HK-2 (cell line): ENCODE measurements at regions not wholly inside any gene's neighbourhood (a gene's known extent, or its start where the extent isn't known, plus 50 kb on each side); places are given as distances from the start of the nearest gene placed in this dataset.

Experiments
- DNase-seq: peaks from one replicate; pipeline ENCODE4 v3.0.0-alpha.2; 2018; ENCODE audit not compliant: unreplicated experiment

DNA sequence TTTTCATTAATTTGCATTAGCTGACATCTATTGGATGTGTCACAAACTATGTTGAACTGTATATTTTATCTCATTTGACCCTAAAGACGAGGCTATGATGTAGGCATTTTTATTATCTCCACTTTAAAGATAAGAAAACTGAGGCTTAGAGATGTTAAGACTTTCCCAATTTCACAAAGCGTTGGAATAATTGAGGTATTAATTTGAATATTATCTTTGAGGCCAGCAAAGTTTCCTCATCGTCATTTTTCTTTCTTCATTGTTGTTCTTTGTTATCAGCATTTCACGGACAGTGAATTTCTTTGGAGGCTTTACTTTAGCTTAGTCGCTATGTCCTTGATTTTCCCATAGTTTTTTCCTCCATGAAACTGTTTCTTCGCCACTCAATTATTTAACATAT lies 227.5 kb upstream of the MYOCD start:
- no peak for DNase-seq

DNA sequence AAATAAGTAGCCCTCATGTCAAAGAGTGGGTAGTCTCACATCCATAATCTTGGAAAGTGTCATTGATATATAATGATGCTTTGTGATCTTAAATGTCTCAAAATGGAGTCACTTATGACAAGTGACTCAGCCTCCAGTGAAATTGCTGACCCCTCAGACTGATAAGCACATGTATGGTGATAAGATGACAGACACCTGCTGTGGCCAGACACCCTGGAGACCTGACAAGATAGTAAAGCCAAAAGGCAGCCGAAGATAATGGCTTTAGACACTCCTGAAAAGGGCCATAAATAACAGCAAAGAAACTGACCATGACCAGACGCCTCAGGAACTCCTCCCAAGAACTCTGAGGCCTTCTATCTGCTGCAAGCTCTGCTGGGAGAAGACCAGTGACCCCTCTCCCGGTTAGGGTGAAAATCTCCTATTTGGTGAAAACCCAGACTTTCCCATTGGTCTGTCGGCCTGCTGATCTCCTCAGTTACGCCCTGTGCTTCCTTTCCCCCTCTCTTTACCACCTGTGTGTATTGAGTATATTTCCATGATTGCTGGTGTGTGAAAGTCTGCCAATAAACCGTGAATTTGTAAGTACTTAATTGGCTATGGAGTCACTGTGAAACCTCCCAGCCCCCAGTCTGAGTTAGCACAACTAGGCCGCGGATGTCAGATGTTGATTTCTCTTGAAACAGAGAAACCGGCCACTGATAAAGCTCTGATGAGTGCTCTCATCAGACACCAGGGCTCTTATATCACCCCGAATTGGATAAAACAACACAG lies 226.7 kb upstream of the MYOCD start:
- no peak for DNase-seq

DNA sequence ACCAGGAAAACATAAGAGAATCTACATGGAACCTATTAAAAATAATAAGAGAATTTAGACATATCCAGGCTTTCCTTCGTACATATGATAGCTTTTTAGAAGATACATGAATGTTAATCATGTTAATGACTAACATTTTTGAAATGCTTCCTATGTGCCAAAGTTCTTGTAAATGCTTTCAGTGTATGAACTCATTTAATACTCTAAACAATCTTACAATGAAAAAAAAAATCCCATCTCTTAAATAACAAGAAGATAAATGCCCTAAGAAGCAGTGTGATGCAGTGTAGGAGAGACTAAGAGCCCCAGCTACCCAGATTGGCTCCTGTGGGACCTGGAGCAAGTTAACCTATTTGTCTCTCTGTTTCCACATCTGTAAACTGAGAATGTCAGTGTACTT lies 220.4 kb upstream of the MYOCD start:
- no peak for DNase-seq

DNA sequence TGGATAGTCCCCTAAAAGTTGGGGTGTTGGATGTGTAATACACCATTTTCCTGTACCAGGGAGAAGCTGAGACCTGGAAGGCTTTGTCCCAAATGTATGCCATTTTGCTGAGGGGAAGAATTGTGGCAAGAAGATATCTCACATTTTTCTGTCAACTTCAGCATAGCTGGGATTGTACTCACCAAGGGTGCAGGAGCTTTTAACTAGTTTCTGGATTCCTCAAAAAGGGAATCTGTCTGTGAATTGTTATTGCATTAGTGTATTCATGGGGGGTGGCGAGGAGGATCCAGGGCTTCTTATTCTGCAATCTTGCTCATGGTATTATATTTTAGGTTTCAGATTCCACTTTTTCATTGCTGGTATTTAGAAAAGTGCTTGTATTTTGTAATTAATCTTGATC lies 208.2 kb upstream of the MYOCD start:
- DNase-seq = no peak

DNA sequence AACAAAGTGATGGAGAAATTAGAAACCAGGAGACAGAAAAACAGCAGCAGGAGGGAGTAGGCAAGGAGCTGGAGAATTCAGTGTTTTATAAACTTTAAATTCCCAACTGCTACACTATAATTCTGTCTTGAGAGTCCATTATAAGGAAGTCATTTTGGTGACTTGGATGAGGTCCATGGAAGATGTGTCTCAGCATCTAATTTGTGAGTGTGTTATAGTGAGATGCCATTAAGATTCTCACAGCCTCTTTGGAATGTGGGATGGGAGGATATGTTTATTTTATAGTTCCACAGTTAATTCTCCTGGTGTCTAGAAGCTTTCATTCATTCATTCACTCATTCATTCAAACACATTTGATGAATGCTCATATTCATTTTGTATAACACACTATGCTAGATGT lies 206.0 kb upstream of the MYOCD start:
- DNase-seq = no peak

DNA sequence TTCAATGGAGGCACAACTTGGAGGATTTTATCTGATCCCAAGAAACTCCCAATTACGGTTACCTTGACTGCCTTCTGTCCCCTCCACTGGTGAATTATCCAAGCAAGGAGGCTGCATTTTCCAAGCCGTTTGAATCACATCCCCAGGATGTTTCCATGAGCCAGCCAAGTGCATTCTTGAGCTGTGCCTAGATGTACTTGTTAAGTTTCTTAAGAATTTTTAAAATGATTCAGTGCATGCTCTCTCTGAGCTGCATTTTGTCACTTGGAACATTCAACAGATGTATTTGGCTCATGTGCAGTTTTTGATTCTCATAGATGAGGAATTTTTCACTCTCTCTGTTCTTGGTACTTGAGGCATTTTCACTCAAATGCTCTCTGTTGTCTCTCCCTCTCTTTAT lies 202.6 kb upstream of the MYOCD start:
- DNase-seq = no peak

DNA sequence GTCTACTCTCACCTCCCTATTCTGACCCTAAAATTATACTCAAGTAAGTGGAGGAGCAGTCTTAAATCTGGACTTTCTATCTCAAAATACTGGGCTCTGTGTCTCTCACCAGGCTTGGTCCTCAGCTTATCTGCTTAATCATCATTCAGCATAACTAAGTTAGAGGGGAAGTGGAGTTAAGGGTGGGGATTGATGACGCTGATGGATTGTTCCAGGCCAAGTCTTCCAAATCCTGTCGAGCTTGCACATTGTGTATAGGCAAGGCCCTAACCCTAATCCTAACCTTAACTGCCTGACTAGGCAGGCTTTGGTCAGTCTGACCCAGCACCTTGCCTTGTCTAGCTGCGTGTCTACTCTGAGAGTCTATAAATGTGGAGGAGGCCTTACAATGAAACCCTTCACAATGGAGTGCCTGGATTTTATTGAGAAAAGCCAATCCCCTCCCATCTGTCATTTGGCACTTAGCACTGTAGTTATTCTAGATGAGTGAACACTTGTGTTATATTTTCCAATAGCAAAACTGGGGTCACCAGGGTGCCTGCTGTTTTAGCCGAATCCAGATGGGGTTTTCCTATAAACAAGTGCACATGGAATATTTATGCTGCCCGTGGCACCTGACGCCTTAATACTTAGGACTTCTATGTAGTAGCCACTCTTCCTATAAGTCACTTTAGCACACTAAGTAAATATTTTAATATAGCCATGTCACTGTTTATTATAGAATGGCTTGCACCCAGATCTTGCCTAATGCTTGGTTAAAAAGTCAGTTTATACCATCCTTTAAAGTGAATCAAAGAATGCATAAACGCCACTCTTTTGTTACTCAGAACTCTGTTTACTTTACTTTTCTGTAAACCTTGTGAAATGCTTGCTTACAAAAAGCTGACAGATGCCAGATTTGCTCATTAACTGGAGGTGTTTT lies 193.2 kb upstream of the MYOCD start:
- no peak for DNase-seq

DNA sequence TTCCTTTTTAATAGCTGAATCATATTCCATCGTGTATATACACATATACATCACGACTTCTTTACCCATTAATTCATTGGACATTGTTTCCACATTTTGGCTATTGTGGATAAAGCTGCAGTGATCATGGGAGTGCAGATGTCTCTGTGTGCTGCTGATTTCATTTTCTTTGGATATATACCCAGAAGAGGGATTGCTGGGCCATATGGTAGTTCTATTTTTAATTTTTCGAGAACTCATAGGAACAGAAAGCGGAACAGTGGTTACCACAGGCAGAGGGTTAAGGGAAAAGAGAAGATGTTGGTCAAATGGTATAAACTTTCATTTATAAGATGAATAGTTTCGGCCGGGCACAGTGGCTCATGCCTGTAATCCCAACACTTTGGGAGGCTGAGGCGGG lies 187.4 kb upstream of the MYOCD start:
- no peak for DNase-seq

DNA sequence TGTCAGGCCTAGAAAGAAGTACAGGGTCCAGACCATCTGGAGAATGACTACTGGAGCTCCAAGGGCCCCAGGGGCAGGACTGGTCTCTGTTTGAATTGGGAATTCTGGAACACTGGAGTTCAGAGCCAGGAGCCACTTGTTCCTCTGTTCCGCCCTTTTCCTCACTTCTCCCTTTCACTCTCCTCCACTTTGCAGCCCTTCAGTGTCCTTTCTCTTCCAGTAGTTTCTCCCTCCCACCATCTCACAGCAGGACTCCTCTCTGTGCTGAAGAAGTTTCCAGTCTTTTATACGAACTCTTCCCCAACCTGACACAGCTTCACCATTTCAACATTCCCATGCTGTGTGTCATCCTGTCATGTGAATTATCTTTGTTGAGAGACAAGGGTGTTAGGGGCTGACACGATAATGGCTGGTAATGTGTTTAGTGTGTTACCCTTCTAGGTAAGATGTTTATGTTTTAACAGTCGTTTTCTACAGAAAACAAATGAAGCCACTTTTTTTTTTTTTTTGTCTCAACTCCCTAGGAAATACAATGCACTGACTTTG lies 180.3 kb upstream of the MYOCD start:
- no peak for DNase-seq

DNA sequence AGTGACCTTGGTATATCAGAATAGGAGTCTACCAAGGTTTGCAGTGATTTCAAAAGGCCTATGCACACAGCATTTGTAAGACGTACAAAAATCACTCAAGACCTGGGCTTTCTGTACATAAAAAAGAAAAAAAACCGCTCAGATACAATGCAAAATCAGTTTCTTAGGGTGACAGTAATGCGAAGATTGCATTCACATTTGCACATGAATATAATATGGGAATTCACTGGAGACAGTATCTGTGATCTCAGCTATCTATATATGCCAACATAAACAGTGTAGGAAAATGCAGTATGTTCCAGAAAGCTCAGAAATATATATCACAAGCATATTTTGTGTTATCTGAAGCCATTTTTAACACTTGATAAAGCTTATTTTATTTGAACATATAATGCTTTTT lies 176.4 kb upstream of the MYOCD start:
- no peak for DNase-seq

DNA sequence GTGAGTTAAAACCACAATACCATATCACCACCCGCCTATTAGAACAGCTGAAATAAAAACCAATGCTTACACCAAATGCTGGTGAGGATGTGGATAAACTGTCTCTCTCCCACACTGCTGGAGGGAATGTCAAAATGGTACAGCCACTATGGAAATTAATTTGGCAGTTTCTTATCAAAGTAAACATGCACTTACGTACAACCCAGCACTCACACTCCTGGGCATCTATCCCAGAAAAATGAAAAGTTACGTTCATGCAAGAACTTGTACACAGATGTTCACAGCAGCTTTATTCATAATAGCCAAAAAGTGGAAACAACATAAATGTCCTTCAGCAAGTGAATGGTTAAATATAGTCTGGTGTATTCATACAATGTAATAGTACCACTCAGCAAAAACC lies 173.2 kb upstream of the MYOCD start:
- no peak for DNase-seq

DNA sequence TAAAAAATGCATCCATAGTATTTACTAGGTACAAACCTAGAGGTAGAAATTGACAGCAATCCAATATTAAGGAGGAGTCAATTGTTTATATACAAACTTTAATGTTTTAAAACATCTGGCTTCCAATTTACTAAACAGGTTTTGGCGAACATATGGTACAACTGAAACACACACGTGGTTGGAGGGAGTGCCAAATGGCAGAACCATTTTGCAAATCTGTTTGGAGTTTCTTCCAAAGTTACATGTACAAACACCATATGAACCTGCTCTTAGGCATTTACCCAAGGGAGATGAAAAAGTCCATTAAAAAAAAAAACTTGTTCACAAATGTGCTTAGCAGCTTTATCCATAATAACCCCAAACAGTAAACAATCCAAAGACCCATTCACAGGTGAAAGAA lies 159.8 kb upstream of the MYOCD start:
- DNase-seq = no peak

DNA sequence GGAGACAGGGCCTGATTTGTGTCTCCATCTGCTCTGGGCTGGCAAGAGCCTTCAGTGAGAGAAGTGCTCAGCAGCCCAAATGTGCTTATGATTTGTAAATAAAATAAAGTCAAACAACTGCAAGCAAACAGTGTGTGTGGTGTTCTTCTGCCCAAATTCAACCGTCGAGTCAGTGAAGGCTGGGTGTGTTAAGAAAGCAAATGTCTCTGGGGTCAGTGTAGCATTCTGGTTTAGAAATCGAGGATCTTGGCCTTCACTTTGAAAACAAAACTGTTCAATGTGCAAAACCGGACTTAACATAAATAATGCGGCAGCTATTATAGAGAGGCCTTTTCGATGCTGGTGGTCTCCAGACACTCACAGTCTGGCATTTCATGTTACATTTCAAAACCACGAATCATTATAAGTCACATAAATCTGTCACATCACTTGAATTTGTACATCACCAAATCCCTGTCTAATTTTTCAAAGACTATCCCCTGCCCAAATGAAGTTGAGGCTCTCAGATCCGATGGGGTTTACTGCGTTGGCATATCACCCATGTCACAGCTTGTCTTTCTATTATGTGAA lies 158.6 kb upstream of the MYOCD start:
- DNase-seq = no peak

DNA sequence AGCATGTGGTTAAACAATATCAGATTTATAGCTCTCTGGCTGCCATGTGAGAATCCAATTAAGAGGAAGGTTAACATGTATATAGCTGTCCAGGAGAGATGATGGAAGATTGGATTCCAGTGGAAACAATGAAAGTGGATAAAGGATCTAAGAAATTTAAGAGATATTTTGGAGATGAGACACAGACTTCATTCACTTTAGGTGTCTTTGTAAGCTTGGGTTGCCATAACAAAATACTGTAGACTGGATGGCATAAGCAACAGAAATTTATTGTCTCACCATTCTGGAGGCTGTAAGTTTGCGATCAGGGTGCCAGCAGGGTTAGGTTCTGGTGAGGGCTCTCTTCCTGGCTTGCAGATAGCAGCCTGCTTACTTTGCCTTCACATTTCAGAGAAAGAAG lies 155.9 kb upstream of the MYOCD start:
- no peak for DNase-seq

DNA sequence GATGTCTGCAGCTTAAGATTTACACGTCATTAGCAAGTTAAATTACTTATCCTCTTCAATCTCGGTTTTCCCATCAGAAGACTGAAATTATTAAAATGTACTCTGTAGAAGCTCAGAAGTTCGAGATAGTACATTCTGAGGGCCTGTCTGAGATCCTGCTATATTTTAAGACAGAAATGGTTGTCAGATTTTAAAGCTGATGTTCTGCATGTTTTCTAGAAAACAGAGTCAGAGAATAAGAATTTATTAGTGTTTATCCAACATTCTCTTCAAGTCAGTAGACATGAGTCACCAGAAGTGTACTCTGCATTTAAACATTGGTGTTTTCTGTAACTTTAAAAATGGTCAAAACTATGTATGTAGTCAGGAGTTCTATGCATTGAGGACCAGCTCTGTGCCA lies 155.2 kb upstream of the MYOCD start:
- no peak for DNase-seq

DNA sequence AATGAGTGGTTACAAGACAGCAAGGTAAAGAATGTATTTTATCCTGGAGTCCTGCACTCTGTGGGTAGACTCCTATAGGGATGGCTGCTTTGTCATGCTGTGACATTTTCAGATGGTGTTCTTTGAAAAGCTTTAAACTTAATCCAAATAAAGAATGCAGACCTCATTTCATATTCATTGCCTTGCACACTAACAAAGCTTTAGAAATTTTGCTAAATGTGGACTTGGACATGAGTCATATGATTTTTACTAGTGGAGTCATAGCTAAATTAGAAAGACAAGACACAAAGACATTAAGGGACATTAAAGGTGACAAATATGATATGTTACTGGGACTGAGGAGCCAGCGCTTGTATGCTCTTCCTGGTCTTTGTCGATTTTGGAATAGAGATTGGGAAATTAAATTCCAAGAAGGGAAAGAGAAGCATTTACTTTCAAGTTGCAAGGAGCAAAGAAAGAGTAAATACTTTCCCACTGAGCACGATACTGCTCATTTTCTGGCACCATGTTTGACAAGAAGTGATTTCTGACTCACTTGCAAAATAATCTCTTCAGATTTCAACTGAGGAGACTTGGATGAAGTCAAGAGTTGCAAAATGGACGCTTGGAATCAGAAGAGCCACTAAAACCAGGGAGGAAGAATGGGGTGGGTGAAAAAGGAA lies 152.9 kb upstream of the MYOCD start:
- DNase-seq = no peak

DNA sequence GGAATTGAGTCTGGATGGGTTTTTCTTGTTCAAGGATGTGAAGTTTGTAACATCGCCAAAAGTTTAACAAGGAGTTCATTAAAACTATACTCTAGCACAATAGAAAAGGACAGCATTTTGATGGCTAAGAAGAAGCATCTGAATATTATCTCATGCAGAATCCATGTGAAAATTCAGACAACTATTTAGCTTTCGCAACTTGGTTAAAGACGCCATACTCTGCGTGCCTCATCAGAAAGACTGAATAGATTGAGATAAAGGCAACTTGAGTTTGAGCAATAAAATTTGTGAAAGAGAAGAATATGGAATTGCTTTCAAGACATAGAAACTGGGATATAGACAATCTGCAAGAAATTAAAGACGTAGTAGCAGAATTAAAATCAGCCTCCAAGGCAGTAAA lies 151.1 kb upstream of the MYOCD start:
- no peak for DNase-seq

DNA sequence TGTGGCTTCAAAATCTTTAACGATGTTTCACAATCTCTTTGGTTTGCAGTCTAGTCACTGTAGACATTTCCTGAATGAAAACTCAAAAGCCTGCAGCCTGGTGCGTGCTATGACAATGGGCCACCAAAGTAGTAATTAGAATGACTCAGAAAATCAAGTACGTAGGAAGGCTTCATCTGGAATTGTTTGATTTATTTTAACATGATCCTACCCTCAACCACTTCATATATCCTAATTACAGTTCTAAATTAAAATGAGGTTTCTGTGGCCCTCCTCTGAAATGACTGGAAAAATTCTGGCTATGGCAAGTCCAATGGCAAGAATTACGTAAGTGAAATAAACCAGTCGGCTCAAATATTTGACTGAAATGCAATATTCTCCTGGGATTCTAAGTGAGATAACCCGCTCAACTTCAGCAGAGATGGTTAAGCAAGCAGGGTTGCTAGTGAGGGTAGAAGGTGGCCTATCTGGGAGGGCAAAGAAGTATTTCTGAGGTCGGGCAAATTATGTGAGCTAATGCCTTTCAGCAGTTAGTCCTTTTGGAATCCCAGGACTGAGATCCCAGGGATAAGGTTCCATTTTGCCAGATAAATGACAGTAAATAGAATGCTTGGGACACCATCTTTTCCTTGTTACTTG lies 145.6 kb upstream of the MYOCD start:
- no peak for DNase-seq

DNA sequence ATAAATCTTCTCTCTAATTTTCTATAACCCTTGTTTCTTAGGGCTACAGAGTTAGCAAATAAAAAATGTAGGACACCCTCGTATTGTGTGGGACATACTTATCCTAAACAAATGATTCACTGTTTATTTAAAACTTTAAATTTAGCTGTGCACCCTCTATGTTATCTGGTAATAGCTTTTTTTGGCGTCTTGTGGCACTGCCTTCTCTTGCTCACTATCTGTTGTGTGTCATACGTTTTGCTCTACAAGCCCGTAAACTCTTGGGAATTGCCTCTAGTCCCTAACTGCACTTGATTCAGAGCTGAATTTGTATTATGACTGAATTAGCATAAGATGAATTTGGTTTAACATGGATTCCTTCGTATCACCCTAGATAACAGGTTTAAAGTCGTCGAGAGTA lies 144.3 kb upstream of the MYOCD start:
- DNase-seq = no peak

DNA sequence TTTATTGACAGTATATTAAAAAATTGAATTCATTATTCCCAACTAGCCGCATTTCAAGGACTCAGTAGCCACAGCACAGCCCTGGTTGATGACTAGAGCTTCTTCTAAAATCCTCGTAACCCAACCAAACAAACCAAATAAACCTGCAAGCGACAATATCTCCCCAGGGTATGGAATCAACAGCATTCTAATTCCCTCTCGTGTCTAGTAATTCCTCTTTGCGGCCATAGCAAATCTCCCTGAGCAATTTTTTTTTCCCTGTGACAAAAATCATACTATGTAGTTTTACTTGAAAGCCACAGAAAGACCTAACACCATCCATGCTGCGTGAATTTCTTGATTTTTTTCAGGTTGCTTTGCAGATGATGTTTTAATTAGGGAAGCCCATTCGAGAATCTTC lies 143.4 kb upstream of the MYOCD start:
- no peak for DNase-seq

DNA sequence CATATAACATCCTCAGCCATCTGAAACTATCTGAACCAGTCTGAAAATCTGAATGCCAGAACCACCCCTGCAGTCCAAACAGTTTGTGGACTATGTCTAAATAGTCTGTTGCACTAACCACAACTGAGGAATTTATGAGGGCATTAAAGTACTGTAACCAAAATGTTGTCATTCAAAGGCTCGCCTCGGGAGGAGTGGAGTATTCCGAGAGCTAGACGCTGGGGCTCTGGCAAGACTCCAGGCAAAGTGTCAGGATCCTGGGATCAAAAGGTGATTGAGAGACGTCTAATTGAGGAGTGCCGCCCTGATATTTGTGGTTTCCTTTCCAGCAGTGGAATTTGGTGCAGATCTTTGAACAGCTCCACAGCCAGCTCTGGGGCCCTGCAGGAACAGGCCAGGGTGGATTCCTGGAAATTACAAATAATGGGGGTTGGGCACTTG lies 142.9 kb upstream of the MYOCD start:
- DNase-seq = no peak

DNA sequence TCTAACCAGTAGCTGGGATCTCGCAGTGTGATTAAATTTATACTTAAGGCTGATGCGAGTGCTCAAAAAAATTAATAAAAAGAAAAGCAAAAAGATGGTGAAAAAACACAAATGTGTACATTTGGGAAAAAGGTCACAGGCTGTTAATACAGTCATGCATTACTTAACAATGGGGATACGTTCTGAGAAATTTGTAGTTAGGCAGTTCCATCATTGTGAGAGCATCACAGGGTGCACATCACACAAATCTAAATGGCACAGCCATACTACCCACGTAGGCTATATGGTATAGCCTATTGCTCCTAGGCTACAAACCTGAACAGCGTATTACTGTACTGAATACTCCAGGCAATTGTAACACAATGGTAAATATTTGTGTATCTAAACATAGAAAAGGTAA lies 142.4 kb upstream of the MYOCD start:
- DNase-seq = no peak
